Gastrocnemius medialis (tissue), 4 donors: ENCODE measurements at regions not wholly inside any gene's neighbourhood (a gene's known extent, or its start where the extent isn't known, plus 50 kb on each side); places are given as distances from the start of the nearest gene placed in this dataset.

Experiments
- ATAC-seq, 2 donors: fragments of 150-250 bp; one replicate each; pipeline ENCODE4 v1.9.1; 2016
- DNase-seq, 2 donors: peaks; one replicate each; pipeline ENCODE4 v3.0.0-alpha.2; 2019
- H3K27ac ChIP-seq, 4 donors: fragments of 200-600 bp; sonication (generic); 1 replicate in 1 of 4; 2 replicates in 3 of 4; pipeline ENCODE4 v1.5.1; 2016 to 2018; ENCODE audit warnings: mild to moderate bottlenecking in 2 of 4, moderate library complexity in 1 of 4
- H3K27me3 ChIP-seq, 3 donors: fragments of 200-600 bp; sonication (generic) in 2 of 3; 1 replicate in 1 of 3; 2 replicates in 2 of 3; pipeline versions ENCODE4 v1.5.1 to v1.6.0; 2016 to 2019; ENCODE audit warnings: mild to moderate bottlenecking in 1 of 3, moderate library complexity in 1 of 3
- H3K36me3 ChIP-seq, 2 donors: fragments of 200-600 bp; sonication (generic) in 1 of 2; one replicate each; pipeline ENCODE4 v1.5.1; 2017 to 2018
- H3K4me1 ChIP-seq, 2 donors: fragments of 200-600 bp; sonication (generic) in 1 of 2; one replicate each; pipeline ENCODE4 v1.5.1; 2016 to 2017; ENCODE audit warnings: mild to moderate bottlenecking in 2 of 2
- H3K4me3 ChIP-seq, 4 donors: fragments of 200-600 bp; sonication (generic) in 3 of 4; 1 replicate in 1 of 4; 2 replicates in 3 of 4; pipeline ENCODE4 v1.5.1; 2016 to 2019; ENCODE audit warnings: mild to moderate bottlenecking in 2 of 4
- H3K9me3 ChIP-seq, 3 donors: fragments of 200-600 bp; sonication (generic) in 2 of 3; 1 replicate in 1 of 3; 2 replicates in 2 of 3; pipeline ENCODE4 v1.5.1; 2016 to 2019
- POLR2A ChIP-seq, 2 donors: fragments of 450-650 bp; IDR thresholded peaks; one replicate each; pipeline ENCODE4 v1.6.1; 2017; ENCODE audit warnings: antibody characterized with exemption in 2 of 2, mild to moderate bottlenecking in 2 of 2, moderate library complexity in 2 of 2
- in situ Hi-C, 4 donors: fragments of 200-750 bp; cut with MboI; loops; one replicate each; pipeline versions ENCODE4 v1.15.0 to v1.8.0; 2017; ENCODE audit warnings: low sequenced_read_pairs in 4 of 4
- intact Hi-C: fragments of 100-400 bp; cut with DNase I; formaldehyde crosslinking; loops from one replicate; pipeline ENCODE4 v1.15.1; 2023; ENCODE audit warnings: low total_unique reads
- TF ChIP-seq, protein P1 (sequence below), 5 experiments: fragments of 450-650 bp in 3 of 5; fragments of 200-600 bp in 2 of 5; sonication (generic) in 2 of 5; IDR thresholded peaks in 4 of 5; conservative IDR thresholded peaks in 1 of 5; 1 replicate in 4 of 5; 2 replicates in 1 of 5; pipeline ENCODE4 v1.5.1; 2016 to 2019; ENCODE audit warnings: antibody characterized with exemption in 5 of 5, mild to moderate bottlenecking in 3 of 5, moderate library complexity in 3 of 5

DNA sequence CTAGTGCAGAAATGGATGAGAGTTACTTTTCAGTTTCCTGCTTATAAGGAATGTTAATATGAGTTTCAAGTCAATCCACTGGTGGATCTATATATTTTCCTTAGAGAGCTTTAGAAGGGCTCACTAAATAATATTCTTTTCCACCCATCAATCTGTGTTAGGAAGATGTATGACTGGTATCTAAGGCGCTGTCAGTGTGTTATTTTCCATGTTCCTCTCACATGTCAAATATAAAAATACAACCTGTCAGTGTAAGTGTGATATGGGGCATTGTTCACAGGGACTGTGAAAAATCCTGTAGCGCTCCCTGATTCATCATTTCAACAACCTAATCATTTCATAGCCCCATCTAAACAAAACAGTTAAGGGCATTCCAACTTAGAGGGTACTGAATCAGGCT is 203.1 kb downstream of the TMEM26 start:
- H3K27ac ChIP-seq, result no peak overlapping the region
- intact Hi-C loops, result no loop called here
- H3K4me1 ChIP-seq, result no peaks in the 10 kb centered on the region
- DNase-seq (no peak), ATAC-seq (no peak)
- no peaks in the 10 kb centered on the region for H3K27me3 ChIP-seq
- TF ChIP-seq, protein P1, sequence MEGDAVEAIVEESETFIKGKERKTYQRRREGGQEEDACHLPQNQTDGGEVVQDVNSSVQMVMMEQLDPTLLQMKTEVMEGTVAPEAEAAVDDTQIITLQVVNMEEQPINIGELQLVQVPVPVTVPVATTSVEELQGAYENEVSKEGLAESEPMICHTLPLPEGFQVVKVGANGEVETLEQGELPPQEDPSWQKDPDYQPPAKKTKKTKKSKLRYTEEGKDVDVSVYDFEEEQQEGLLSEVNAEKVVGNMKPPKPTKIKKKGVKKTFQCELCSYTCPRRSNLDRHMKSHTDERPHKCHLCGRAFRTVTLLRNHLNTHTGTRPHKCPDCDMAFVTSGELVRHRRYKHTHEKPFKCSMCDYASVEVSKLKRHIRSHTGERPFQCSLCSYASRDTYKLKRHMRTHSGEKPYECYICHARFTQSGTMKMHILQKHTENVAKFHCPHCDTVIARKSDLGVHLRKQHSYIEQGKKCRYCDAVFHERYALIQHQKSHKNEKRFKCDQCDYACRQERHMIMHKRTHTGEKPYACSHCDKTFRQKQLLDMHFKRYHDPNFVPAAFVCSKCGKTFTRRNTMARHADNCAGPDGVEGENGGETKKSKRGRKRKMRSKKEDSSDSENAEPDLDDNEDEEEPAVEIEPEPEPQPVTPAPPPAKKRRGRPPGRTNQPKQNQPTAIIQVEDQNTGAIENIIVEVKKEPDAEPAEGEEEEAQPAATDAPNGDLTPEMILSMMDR (IDR thresholded peaks at IDR 0.05 in 4 of 5, conservative IDR thresholded peaks at IDR 0.05 in 1 of 5), result no peak
- TF ChIP-seq POLR2A (IDR thresholded peaks at IDR 0.05), result no peak
- in situ Hi-C loops, result no loop called here
- no peaks in the 10 kb centered on the region for H3K9me3 ChIP-seq
- H3K36me3 ChIP-seq, result no peaks in the 10 kb centered on the region
- H3K4me3 ChIP-seq, result no peak overlapping the region

- ATAC-seq (no peak), DNase-seq (no peak)
- in situ Hi-C loops (no loop called here), intact Hi-C loops (no loop called here)
- TF ChIP-seq, protein P1 (IDR thresholded peaks at IDR 0.05 in 4 of 5, conservative IDR thresholded peaks at IDR 0.05 in 1 of 5), result no peak
- no peak for TF ChIP-seq POLR2A (IDR thresholded peaks at IDR 0.05)
- Histone ChIP-seq H3K27ac (no peak overlapping the region), H3K36me3 (no peaks in the 10 kb centered on the region), H3K4me1 (no peaks in the 10 kb centered on the region), H3K4me3 (no peak overlapping the region), H3K27me3 (no peaks in the 10 kb centered on the region), H3K9me3 (no peaks in the 10 kb centered on the region)
These were observed 205.2 kb downstream of the TMEM26 start for GRCh38 chr10:61248013-61248412.

GRCh38 chr10:61244261-61244775 is 208.9 kb downstream of the TMEM26 start:
- Histone ChIP-seq H3K4me3 (no peak overlapping the region), H3K4me1 (no peaks in the 10 kb centered on the region), H3K27me3 (no peaks in the 10 kb centered on the region), H3K27ac (no peak overlapping the region), H3K36me3 (no peaks in the 10 kb centered on the region), H3K9me3 (no peaks in the 10 kb centered on the region)
- DNase-seq, result no peak
- intact Hi-C loops (no loop called here), in situ Hi-C loops (no loop called here)
- no peak for TF ChIP-seq POLR2A (IDR thresholded peaks at IDR 0.05)
- TF ChIP-seq, protein P1 (IDR thresholded peaks at IDR 0.05 in 4 of 5, conservative IDR thresholded peaks at IDR 0.05 in 1 of 5), result no peak
- no peak for ATAC-seq

DNA sequence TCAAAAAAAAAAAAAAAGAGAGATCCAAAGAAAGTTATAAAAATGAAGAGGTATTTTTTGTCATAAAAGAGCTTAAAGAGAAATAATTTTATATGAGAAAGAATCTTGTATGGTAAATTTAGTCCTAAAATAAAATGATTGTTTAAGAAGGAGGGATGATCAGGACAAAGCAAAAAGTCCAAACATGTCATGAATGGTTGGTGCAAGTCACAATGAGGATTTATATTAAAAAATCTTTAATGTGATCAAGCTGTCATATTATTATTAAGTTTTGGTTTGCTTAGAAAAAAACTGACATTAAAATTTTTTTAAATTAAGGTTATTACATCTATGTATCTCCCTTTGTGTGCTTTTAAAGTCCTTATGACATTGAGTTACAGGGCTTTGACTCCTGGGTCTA is 220.4 kb downstream of the TMEM26 start:
- no peaks in the 10 kb centered on the region for H3K9me3 ChIP-seq
- in situ Hi-C loops, result no loop called here
- H3K36me3 ChIP-seq, result no peaks in the 10 kb centered on the region
- no peaks in the 10 kb centered on the region for H3K4me1 ChIP-seq
- DNase-seq (no peak), ATAC-seq (no peak)
- no peak overlapping the region for H3K27ac ChIP-seq
- H3K4me3 ChIP-seq, result no peak overlapping the region
- H3K27me3 ChIP-seq, result no peaks in the 10 kb centered on the region
- no peak for TF ChIP-seq POLR2A (IDR thresholded peaks at IDR 0.05)
- TF ChIP-seq, protein P1 (IDR thresholded peaks at IDR 0.05 in 4 of 5, conservative IDR thresholded peaks at IDR 0.05 in 1 of 5), result no peak
- intact Hi-C loops, result no loop called here

DNA sequence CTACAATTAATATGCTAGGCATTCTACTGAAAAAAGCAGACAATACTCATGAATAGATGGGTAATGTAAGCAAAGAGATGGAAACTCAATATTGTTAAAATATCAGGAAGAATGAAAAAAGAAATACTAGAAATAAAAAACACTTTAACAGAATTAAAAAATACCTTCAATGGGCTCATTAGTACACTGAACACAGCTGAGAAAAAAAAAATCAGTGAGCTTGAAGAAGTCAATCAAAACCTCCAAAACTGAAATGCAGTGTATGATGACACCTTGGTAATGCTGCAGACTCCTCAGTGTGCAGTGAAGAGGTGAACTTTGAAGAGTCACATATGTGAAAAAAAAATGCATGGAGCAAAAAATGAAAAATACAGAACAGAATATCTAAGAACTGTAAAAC is 227.2 kb downstream of the TMEM26 start:
- DNase-seq (no peak), ATAC-seq (no peak)
- intact Hi-C loops, result no loop called here
- Histone ChIP-seq H3K36me3 (no peaks in the 10 kb centered on the region), H3K4me3 (no peak overlapping the region), H3K4me1 (no peaks in the 10 kb centered on the region), H3K27me3 (no peaks in the 10 kb centered on the region), H3K9me3 (peaks cover 0 to 4% (median 3%) of the 10 kb centered on the region in 3 donors), H3K27ac (no peak overlapping the region)
- in situ Hi-C loops, result no loop called here
- TF ChIP-seq, protein P1 (IDR thresholded peaks at IDR 0.05 in 4 of 5, conservative IDR thresholded peaks at IDR 0.05 in 1 of 5), result no peak
- no peak for TF ChIP-seq POLR2A (IDR thresholded peaks at IDR 0.05)
